ENCODE measurements at regions not wholly inside any gene's neighbourhood (a gene's known extent, or its start where the extent isn't known, plus 50 kb on each side); places are given as distances from the start of the nearest gene placed in this dataset.

DNA sequence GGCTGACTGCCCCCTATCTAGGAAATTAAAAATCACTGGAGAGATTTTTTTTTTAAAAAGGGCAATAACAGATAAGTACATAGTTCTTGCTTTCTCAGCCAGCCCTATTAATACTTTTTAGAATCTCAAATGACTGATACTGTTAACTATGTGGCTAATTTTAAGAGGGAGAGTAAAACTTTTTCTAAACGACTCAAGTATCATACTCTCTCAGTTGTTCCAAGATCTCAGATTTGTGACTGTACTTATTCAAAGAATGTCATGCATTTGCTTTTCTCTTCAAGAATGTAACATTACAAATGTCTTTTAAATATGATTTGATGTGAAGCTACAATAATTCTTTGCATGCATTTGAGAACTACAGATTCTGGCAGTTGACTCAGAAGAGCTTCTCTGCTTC, 55.4 kb upstream of the RAB11FIP2 start:
- TF ChIP-seq ZNF217 (CRISPR knock-in tag; IDR thresholded peaks at IDR 0.05) (no peak), MXI1 (IDR thresholded peaks at IDR 0.05; ENCODE audit: low read depth, low read length) (no peak), ZFP36 (IDR thresholded peaks at IDR 0.05; ENCODE audit: low read depth, low read length, partially characterized antibody) (no peak), ZNF79 (CRISPR knock-in tag; IDR thresholded peaks at IDR 0.05; ENCODE audit: low read depth) (no peak), NBN (IDR thresholded peaks at IDR 0.05; ENCODE audit: low read depth) (no peak), BRCA1 (IDR thresholded peaks at IDR 0.05) (no peak), BRCA1 (CRISPR knock-in tag; IDR thresholded peaks at IDR 0.05) (no peak), EZH2 (IDR thresholded peaks at IDR 0.05; ENCODE audit: borderline replicate concordance, low read depth, low read length) (no peak)
- TF ChIP-seq, protein P1, sequence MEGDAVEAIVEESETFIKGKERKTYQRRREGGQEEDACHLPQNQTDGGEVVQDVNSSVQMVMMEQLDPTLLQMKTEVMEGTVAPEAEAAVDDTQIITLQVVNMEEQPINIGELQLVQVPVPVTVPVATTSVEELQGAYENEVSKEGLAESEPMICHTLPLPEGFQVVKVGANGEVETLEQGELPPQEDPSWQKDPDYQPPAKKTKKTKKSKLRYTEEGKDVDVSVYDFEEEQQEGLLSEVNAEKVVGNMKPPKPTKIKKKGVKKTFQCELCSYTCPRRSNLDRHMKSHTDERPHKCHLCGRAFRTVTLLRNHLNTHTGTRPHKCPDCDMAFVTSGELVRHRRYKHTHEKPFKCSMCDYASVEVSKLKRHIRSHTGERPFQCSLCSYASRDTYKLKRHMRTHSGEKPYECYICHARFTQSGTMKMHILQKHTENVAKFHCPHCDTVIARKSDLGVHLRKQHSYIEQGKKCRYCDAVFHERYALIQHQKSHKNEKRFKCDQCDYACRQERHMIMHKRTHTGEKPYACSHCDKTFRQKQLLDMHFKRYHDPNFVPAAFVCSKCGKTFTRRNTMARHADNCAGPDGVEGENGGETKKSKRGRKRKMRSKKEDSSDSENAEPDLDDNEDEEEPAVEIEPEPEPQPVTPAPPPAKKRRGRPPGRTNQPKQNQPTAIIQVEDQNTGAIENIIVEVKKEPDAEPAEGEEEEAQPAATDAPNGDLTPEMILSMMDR (IDR thresholded peaks at IDR 0.05 in 2 of 3, conservative IDR thresholded peaks at IDR 0.05 in 1 of 3; ENCODE audit: insufficient read depth in 2 of 3, low read depth in 1 of 3, low read length in 3 of 3), result no peak
